ENCODE measurements at regions not wholly inside any gene's neighbourhood (a gene's known extent, or its start where the extent isn't known, plus 50 kb on each side); places are given as distances from the start of the nearest gene placed in this dataset.

- TF ChIP-seq GATA1 (IDR thresholded peaks at IDR 0.05; ENCODE audit: low read depth, low read length) = no peak
- no peak for TF ChIP-seq POLR2A (IDR thresholded peaks at IDR 0.05; ENCODE audit: low read length)
- peak in 1 of 2 experiments; percentile 10 for DNase-seq
Measured at GRCh38 chr13:94933230-94933751, 220.9 kb upstream of the SOX21 start.

GRCh38 chr13:94928127-94928775 lies 215.9 kb upstream of the SOX21 start:
- TF ChIP-seq POLR2A (IDR thresholded peaks at IDR 0.05; ENCODE audit: low read length) (no peak), GATA1 (IDR thresholded peaks at IDR 0.05; ENCODE audit: low read depth, low read length) (no peak)
- DNase-seq = no peak

GRCh38 chr13:94925263-94925662 lies 212.9 kb upstream of the SOX21 start:
- DNase-seq = no peak
- TF ChIP-seq POLR2A (IDR thresholded peaks at IDR 0.05; ENCODE audit: low read length) (no peak), GATA1 (IDR thresholded peaks at IDR 0.05; ENCODE audit: low read depth, low read length) (no peak)

GRCh38 chr13:94921181-94921580 lies 208.8 kb upstream of the SOX21 start:
- no peak for DNase-seq
- TF ChIP-seq GATA1 (IDR thresholded peaks at IDR 0.05; ENCODE audit: low read depth, low read length) (no peak), POLR2A (IDR thresholded peaks at IDR 0.05; ENCODE audit: low read length) (no peak)

GRCh38 chr13:94920578-94920977 lies 208.2 kb upstream of the SOX21 start:
- TF ChIP-seq GATA1 (IDR thresholded peaks at IDR 0.05; ENCODE audit: low read depth, low read length) (no peak), POLR2A (IDR thresholded peaks at IDR 0.05; ENCODE audit: low read length) (no peak)
- no peak for DNase-seq

GRCh38 chr13:94917824-94918223 lies 205.5 kb upstream of the SOX21 start:
- DNase-seq = peak in 1 of 2 experiments; percentile 4
- TF ChIP-seq GATA1 (IDR thresholded peaks at IDR 0.05; ENCODE audit: low read depth, low read length) (no peak), POLR2A (IDR thresholded peaks at IDR 0.05; ENCODE audit: low read length) (no peak)

- no peak for DNase-seq
- TF ChIP-seq GATA1 (IDR thresholded peaks at IDR 0.05; ENCODE audit: low read depth, low read length) (no peak), POLR2A (IDR thresholded peaks at IDR 0.05; ENCODE audit: low read length) (no peak)
Measured at GRCh38 chr13:94914895-94915294, 202.6 kb upstream of the SOX21 start.

GRCh38 chr13:94906605-94907004 lies 194.3 kb upstream of the SOX21 start:
- no peak for DNase-seq
- TF ChIP-seq GATA1 (IDR thresholded peaks at IDR 0.05; ENCODE audit: low read depth, low read length) (no peak), POLR2A (IDR thresholded peaks at IDR 0.05; ENCODE audit: low read length) (no peak)

- no peak for DNase-seq
- TF ChIP-seq GATA1 (IDR thresholded peaks at IDR 0.05; ENCODE audit: low read depth, low read length) (no peak), POLR2A (IDR thresholded peaks at IDR 0.05; ENCODE audit: low read length) (no peak)
Measured at GRCh38 chr13:94902722-94903407, 190.5 kb upstream of the SOX21 start.

GRCh38 chr13:94901070-94901469 lies 188.7 kb upstream of the SOX21 start:
- TF ChIP-seq POLR2A (IDR thresholded peaks at IDR 0.05; ENCODE audit: low read length) = no peak
- TF ChIP-seq GATA1 (IDR thresholded peaks at IDR 0.05; ENCODE audit: low read depth, low read length) = no peak
- no peak for DNase-seq

GRCh38 chr13:94896719-94897317 lies 184.5 kb upstream of the SOX21 start:
- no peak for TF ChIP-seq GATA1 (IDR thresholded peaks at IDR 0.05; ENCODE audit: low read depth, low read length)
- no peak for TF ChIP-seq POLR2A (IDR thresholded peaks at IDR 0.05; ENCODE audit: low read length)
- DNase-seq = no peak

GRCh38 chr13:94896238-94896637 lies 183.9 kb upstream of the SOX21 start:
- DNase-seq = no peak
- TF ChIP-seq GATA1 (IDR thresholded peaks at IDR 0.05; ENCODE audit: low read depth, low read length) (no peak), POLR2A (IDR thresholded peaks at IDR 0.05; ENCODE audit: low read length) (no peak)

GRCh38 chr13:94886191-94886590 lies 173.8 kb upstream of the SOX21 start:
- TF ChIP-seq POLR2A (IDR thresholded peaks at IDR 0.05; ENCODE audit: low read length) = no peak
- no peak for TF ChIP-seq GATA1 (IDR thresholded peaks at IDR 0.05; ENCODE audit: low read depth, low read length)
- DNase-seq = no peak

GRCh38 chr13:94880463-94880862 lies 168.1 kb upstream of the SOX21 start:
- DNase-seq = no peak
- no peak for TF ChIP-seq POLR2A (IDR thresholded peaks at IDR 0.05; ENCODE audit: low read length)
- no peak for TF ChIP-seq GATA1 (IDR thresholded peaks at IDR 0.05; ENCODE audit: low read depth, low read length)
